Skeletal muscle tissue (tissue), 3 donors: ENCODE measurements at regions not wholly inside any gene's neighbourhood (a gene's known extent, or its start where the extent isn't known, plus 50 kb on each side); places are given as distances from the start of the nearest gene placed in this dataset.

Experiments
- H3K27ac ChIP-seq: one replicate; pipeline ENCODE4 v1.7.0; 2013; ENCODE audit warnings: mild to moderate bottlenecking, low read depth, low read length, inconsistent platforms
- H3K27me3 ChIP-seq, 3 donors: one replicate each; pipeline ENCODE4 v1.7.0; 2013; ENCODE audit warnings: low read length in 3 of 3; ENCODE audit not compliant: control insufficient read depth in 3 of 3, insufficient read depth in 3 of 3
- H3K36me3 ChIP-seq, 3 donors: one replicate each; pipeline ENCODE4 v1.7.0; 2013; ENCODE audit warnings: low read length in 3 of 3; ENCODE audit not compliant: control insufficient read depth in 3 of 3, insufficient read depth in 3 of 3
- H3K4me1 ChIP-seq, 3 donors: one replicate each; pipeline ENCODE4 v1.7.0; 2013; ENCODE audit warnings: low read length in 3 of 3, mild to moderate bottlenecking in 3 of 3; ENCODE audit not compliant: control insufficient read depth in 3 of 3, insufficient read depth in 3 of 3
- H3K4me3 ChIP-seq, 3 donors: one replicate each; pipeline ENCODE4 v1.7.0; 2013; ENCODE audit warnings: low read length in 3 of 3
- H3K9ac ChIP-seq, 3 donors: one replicate each; pipeline ENCODE4 v1.7.0; 2013; ENCODE audit warnings: low read length in 3 of 3, mild to moderate bottlenecking in 3 of 3, moderate library complexity in 2 of 3, low read depth in 1 of 3
- H3K9me3 ChIP-seq, 3 donors: one replicate each; pipeline ENCODE4 v1.7.0; 2013; ENCODE audit warnings: low read length in 3 of 3; ENCODE audit not compliant: control insufficient read depth in 3 of 3
- donor health status: Osteomylitis.

- H3K27me3 ChIP-seq = peaks cover 25 to 58% (median 53%) of the 10 kb centered on the region in 3 donors
- no peak overlapping the region for H3K4me3 ChIP-seq
- H3K9me3 ChIP-seq = no peaks in the 10 kb centered on the region
- no peaks in the 10 kb centered on the region for H3K4me1 ChIP-seq
- no peaks in the 10 kb centered on the region for H3K36me3 ChIP-seq
- H3K9ac ChIP-seq = no peak overlapping the region
- H3K27ac ChIP-seq = no peak overlapping the region
Observed at GRCh38 chr9:93823245-93824072, 131.7 kb downstream of the BARX1 start.

GRCh38 chr9:93822229-93822628, 132.9 kb downstream of the BARX1 start:
- Histone ChIP-seq H3K9me3 (no peaks in the 10 kb centered on the region), H3K27me3 (peaks cover 23 to 56% (median 46%) of the 10 kb centered on the region in 3 donors), H3K9ac (no peak overlapping the region), H3K4me1 (no peaks in the 10 kb centered on the region), H3K27ac (no peak overlapping the region), H3K4me3 (no peak overlapping the region), H3K36me3 (no peaks in the 10 kb centered on the region)

- Histone ChIP-seq H3K4me1 (no peaks in the 10 kb centered on the region), H3K27ac (no peak overlapping the region), H3K27me3 (peaks cover 16 to 49% (median 44%) of the 10 kb centered on the region in 3 donors), H3K36me3 (no peaks in the 10 kb centered on the region), H3K4me3 (no peak overlapping the region), H3K9ac (no peak overlapping the region), H3K9me3 (no peaks in the 10 kb centered on the region)
Observed at GRCh38 chr9:93821307-93821703, 133.8 kb downstream of the BARX1 start.

- Histone ChIP-seq H3K36me3 (no peaks in the 10 kb centered on the region), H3K4me1 (no peaks in the 10 kb centered on the region), H3K27me3 (peaks cover 13 to 44% (median 40%) of the 10 kb centered on the region in 3 donors), H3K27ac (no peak overlapping the region), H3K9ac (no peak overlapping the region), H3K4me3 (no peak overlapping the region), H3K9me3 (no peaks in the 10 kb centered on the region)
Observed at GRCh38 chr9:93820667-93821306, 134.4 kb downstream of the BARX1 start.

GRCh38 chr9:93819905-93820304, 135.2 kb downstream of the BARX1 start:
- no peak overlapping the region for H3K9ac ChIP-seq
- H3K4me3 ChIP-seq = no peak overlapping the region
- no peak overlapping the region for H3K27ac ChIP-seq
- H3K4me1 ChIP-seq = no peaks in the 10 kb centered on the region
- H3K36me3 ChIP-seq = no peaks in the 10 kb centered on the region
- no peaks in the 10 kb centered on the region for H3K9me3 ChIP-seq
- H3K27me3 ChIP-seq = peaks cover 13 to 43% (median 36%) of the 10 kb centered on the region in 3 donors

GRCh38 chr9:93818827-93819472, 136.2 kb downstream of the BARX1 start:
- no peak overlapping the region for H3K4me3 ChIP-seq
- H3K36me3 ChIP-seq = no peaks in the 10 kb centered on the region
- no peaks in the 10 kb centered on the region for H3K9me3 ChIP-seq
- H3K9ac ChIP-seq = no peak overlapping the region
- H3K27me3 ChIP-seq = peaks cover 13 to 49% (median 38%) of the 10 kb centered on the region in 3 donors
- no peak overlapping the region for H3K27ac ChIP-seq
- H3K4me1 ChIP-seq = no peaks in the 10 kb centered on the region

- Histone ChIP-seq H3K4me3 (no peak overlapping the region), H3K27ac (no peak overlapping the region), H3K36me3 (no peaks in the 10 kb centered on the region), H3K9ac (no peak overlapping the region), H3K27me3 (peaks cover 13 to 46% (median 42%) of the 10 kb centered on the region in 3 donors), H3K4me1 (no peaks in the 10 kb centered on the region), H3K9me3 (no peaks in the 10 kb centered on the region)
Observed at GRCh38 chr9:93818237-93818636, 136.9 kb downstream of the BARX1 start.

- Histone ChIP-seq H3K4me3 (no peak overlapping the region), H3K9me3 (peaks cover 0 to 3% (median 0%) of the 10 kb centered on the region in 3 donors), H3K4me1 (no peaks in the 10 kb centered on the region), H3K36me3 (no peaks in the 10 kb centered on the region), H3K9ac (no peak overlapping the region), H3K27me3 (peaks cover 18 to 44% (median 43%) of the 10 kb centered on the region in 3 donors), H3K27ac (no peak overlapping the region)
Observed at GRCh38 chr9:93815677-93816076, 139.5 kb downstream of the BARX1 start.

- Histone ChIP-seq H3K9me3 (peaks cover 0 to 3% (median 0%) of the 10 kb centered on the region in 3 donors), H3K4me3 (no peak overlapping the region), H3K4me1 (no peaks in the 10 kb centered on the region), H3K9ac (no peak overlapping the region), H3K27me3 (peaks cover 16 to 45% (median 42%) of the 10 kb centered on the region in 3 donors), H3K27ac (no peak overlapping the region), H3K36me3 (no peaks in the 10 kb centered on the region)
Observed at GRCh38 chr9:93815135-93815534, 140.0 kb downstream of the BARX1 start.
